GM12878 (cell line): ENCODE measurements at regions not wholly inside any gene's neighbourhood (a gene's known extent, or its start where the extent isn't known, plus 50 kb on each side); places are given as distances from the start of the nearest gene placed in this dataset.

ENCODE experiments used
- ATAC-seq: fragments of 200-7000 bp; cut with Tn5 transposase; 3 replicates; pipeline ENCODE4 v1.9.1; 2020; ENCODE audit warnings: mild to moderate bottlenecking, moderate library complexity
- BruUV-seq: library from RNA; stranded (reverse); fragments of 400-500 nt; replicated peaks from 2 replicates; lab custom pipeline; 2021; lab: Mats Ljungman, UMichigan
- CTCF ChIA-PET: fragments of 300-600 bp; sonication (Branson Sonifier 250); formaldehyde crosslinking; extraction: SDS; loops from one replicate; lab custom pipeline; 2021; ENCODE audit warnings: inconsistent platforms; lab: Yijun Ruan, JAX
- POLR2A ChIA-PET: fragments of 350-600 bp; formaldehyde crosslinking; extraction: SDS; loops from one replicate; lab custom pipeline; 2021; ENCODE audit warnings: inconsistent platforms; lab: Charles Lee
- RAD21 ChIA-PET: fragments of 300-600 bp; sonication (Branson Sonifier 250); formaldehyde crosslinking; loops from one replicate; lab custom pipeline; 2023; ENCODE audit warnings: antibody characterized with exemption; ENCODE audit not compliant: unreplicated experiment; lab: Charles Lee
- SMC1A ChIA-PET: fragments of 300-600 bp; sonication (Branson Sonifier 250); formaldehyde crosslinking; loops from one replicate; lab custom pipeline; 2023; ENCODE audit not compliant: unreplicated experiment, uncharacterized antibody; lab: Charles Lee
- DNase-seq: peaks from one replicate; pipeline ENCODE4 v3.0.0-alpha.2; 2011; ENCODE audit warnings: low read depth, low spot score
- FAIRE-seq: peaks from 3 replicates; lab custom pipeline; 2011; peaks lifted over from hg19 to GRCh38; lab: Jason Lieb, UNC
- H2AFZ ChIP-seq: 2 replicates; pipeline ENCODE4 v1.6.0; 2011; ENCODE audit warnings: low read depth, low read length, control low read depth; ENCODE audit not compliant: control insufficient read depth
- H3K27ac ChIP-seq: 2 replicates; pipeline ENCODE4 v1.5.1; 2011; ENCODE audit warnings: control low read depth; ENCODE audit not compliant: control insufficient read depth, insufficient read depth
- H3K27me3 ChIP-seq, 2 experiments: replicated peaks in 1 of 2; 2 replicates each; pipeline versions ENCODE4 v1.6.0 to v1.6.1; 2011; ENCODE audit warnings: low read length in 1 of 2; ENCODE audit not compliant: control insufficient read depth in 2 of 2, insufficient read depth in 2 of 2
- H3K36me3 ChIP-seq, 2 experiments: 2 replicates each; pipeline ENCODE4 v1.5.1; 2011; ENCODE audit warnings: low read length in 1 of 2; ENCODE audit not compliant: control insufficient read depth in 2 of 2, insufficient read depth in 2 of 2
- H3K4me1 ChIP-seq: 2 replicates; pipeline ENCODE4 v1.6.1; 2011; ENCODE audit warnings: mild to moderate bottlenecking, low read length, moderate library complexity, mixed read lengths; ENCODE audit not compliant: control insufficient read depth, insufficient read depth
- H3K4me2 ChIP-seq: 2 replicates; pipeline ENCODE4 v1.6.0; 2011; ENCODE audit warnings: control low read depth; ENCODE audit not compliant: control insufficient read depth, insufficient read depth
- H3K4me3 ChIP-seq: fragments of 200-600 bp; sonication (generic); 2 replicates; pipeline ENCODE4 v1.5.1; 2016
- H3K79me2 ChIP-seq: 2 replicates; pipeline ENCODE4 v1.6.0; 2011; ENCODE audit warnings: low read length; ENCODE audit not compliant: control insufficient read depth, insufficient read depth
- H3K9ac ChIP-seq: 2 replicates; pipeline ENCODE4 v1.8.0; 2011; ENCODE audit warnings: low read length, control low read depth, mixed read lengths; ENCODE audit not compliant: control insufficient read depth, insufficient read depth
- H3K9me3 ChIP-seq: replicated peaks from 3 replicates; pipeline ENCODE4 v1.5.1; 2011; ENCODE audit warnings: mild to moderate bottlenecking, low read length; ENCODE audit not compliant: control insufficient read depth, insufficient read depth
- H4K20me1 ChIP-seq: 2 replicates; pipeline ENCODE4 v1.6.0; 2011; ENCODE audit not compliant: control insufficient read depth, insufficient read depth
- MTA2 ChIP-seq: fragments of 450-650 bp; IDR thresholded peaks from 2 replicates; pipeline ENCODE4 v1.6.1; 2016; ENCODE audit warnings: low read depth, mild to moderate bottlenecking, moderate library complexity
- MYC ChIP-seq: IDR thresholded peaks from 2 replicates; pipeline ENCODE4 v1.6.1; 2011; ENCODE audit warnings: mild to moderate bottlenecking, low read length, moderate library complexity, inconsistent platforms; ENCODE audit not compliant: insufficient read depth, insufficient replicate concordance, insufficient read length, severe bottlenecking
- POLR2AphosphoS5 ChIP-seq: IDR thresholded peaks from 2 replicates; pipeline ENCODE4 v1.6.1; 2011; ENCODE audit warnings: mild to moderate bottlenecking, low read length, inconsistent platforms
- RAD51 ChIP-seq: fragments of 450-650 bp; IDR thresholded peaks from 2 replicates; pipeline ENCODE4 v1.6.1; 2016; ENCODE audit warnings: moderate library complexity, mild to moderate bottlenecking, inconsistent platforms
- RCOR1 ChIP-seq: conservative IDR thresholded peaks from 2 replicates; pipeline ENCODE4 v1.6.1; 2012; ENCODE audit warnings: low read depth, low read length, improper control_type of control experiment
- RELA ChIP-seq: fragments of 450-650 bp; IDR thresholded peaks from 2 replicates; pipeline ENCODE4 v1.8.0; 2014; ENCODE audit warnings: borderline replicate concordance; ENCODE audit not compliant: partially characterized antibody
- RUNX3 ChIP-seq: IDR thresholded peaks from 2 replicates; pipeline ENCODE4 v1.6.1; 2012; ENCODE audit warnings: low read length, inconsistent platforms
- SMC3 ChIP-seq: IDR thresholded peaks from 2 replicates; pipeline ENCODE4 v1.6.1; 2011; ENCODE audit warnings: low read length, improper control_type of control experiment, borderline replicate concordance
- SREBF2 ChIP-seq: IDR thresholded peaks from 2 replicates; pipeline ENCODE4 v1.6.1; 2012; ENCODE audit warnings: mild to moderate bottlenecking, low read length
- SUZ12 ChIP-seq: fragments of 200-600 bp; sonication (generic); IDR thresholded peaks from one replicate; pipeline ENCODE4 v1.6.1; 2018; ENCODE audit warnings: antibody characterized with exemption, mild to moderate bottlenecking; ENCODE audit not compliant: unreplicated experiment
- TAF1 ChIP-seq: IDR thresholded peaks from 2 replicates; pipeline ENCODE4 v1.6.1; 2011; ENCODE audit warnings: mild to moderate bottlenecking, low read depth, low read length, borderline replicate concordance
- TCF7 ChIP-seq: IDR thresholded peaks from 2 replicates; pipeline ENCODE4 v1.6.1; 2014; ENCODE audit warnings: antibody characterized with exemption, borderline replicate concordance
- YBX1 ChIP-seq: fragments of 450-650 bp; IDR thresholded peaks from 2 replicates; pipeline ENCODE4 v1.6.1; 2016; ENCODE audit warnings: antibody characterized with exemption
- ZNF217 ChIP-seq: fragments of 450-650 bp; IDR thresholded peaks from 2 replicates; pipeline ENCODE4 v1.6.1; 2017; ENCODE audit warnings: antibody characterized with exemption, mild to moderate bottlenecking
- WGBS: methylation state at CpG from one replicate; pipeline ENCODE4 v1.1.6; 2016; ENCODE audit warnings: low lambda C conversion rate; ENCODE audit not compliant: insufficient replicate concordance, insufficient coverage; ENCODE audit errors: missing lambda C conversion rate; 5-methylcytosine and 5-hydroxymethylcytosine counted together
- in situ Hi-C: fragments of 300-500 bp; cut with MboI; formaldehyde crosslinking; loops from 9 replicates; pipeline ENCODE4 v1.14.3; 2018; ENCODE audit warnings: mixed read lengths
- intact Hi-C: fragments of 100-400 bp; cut with micrococcal nuclease; formaldehyde crosslinking; loops from one replicate; pipeline ENCODE4 v1.14.2; 2022; ENCODE audit not compliant: unreplicated experiment
- TF ChIP-seq, protein P1 (sequence below): fragments of 450-650 bp; conservative IDR thresholded peaks from 2 replicates; pipeline ENCODE4 v1.6.1; 2017; ENCODE audit warnings: mild to moderate bottlenecking, moderate library complexity
- TF ChIP-seq, protein P2 (sequence below): IDR thresholded peaks from 2 replicates; pipeline ENCODE4 v1.6.1; 2012; ENCODE audit warnings: low read length, inconsistent platforms
- TF ChIP-seq, protein P3 (sequence below): IDR thresholded peaks from 2 replicates; pipeline ENCODE4 v1.6.1; 2011; ENCODE audit warnings: borderline replicate concordance, low read depth, mild to moderate bottlenecking, moderate library complexity, low read length; ENCODE audit not compliant: insufficient read depth, poor library complexity, severe bottlenecking
- TF ChIP-seq, protein P4 (sequence below): fragments of 450-650 bp; IDR thresholded peaks from 2 replicates; pipeline ENCODE4 v1.6.1; 2014; ENCODE audit warnings: mild to moderate bottlenecking

DNA sequence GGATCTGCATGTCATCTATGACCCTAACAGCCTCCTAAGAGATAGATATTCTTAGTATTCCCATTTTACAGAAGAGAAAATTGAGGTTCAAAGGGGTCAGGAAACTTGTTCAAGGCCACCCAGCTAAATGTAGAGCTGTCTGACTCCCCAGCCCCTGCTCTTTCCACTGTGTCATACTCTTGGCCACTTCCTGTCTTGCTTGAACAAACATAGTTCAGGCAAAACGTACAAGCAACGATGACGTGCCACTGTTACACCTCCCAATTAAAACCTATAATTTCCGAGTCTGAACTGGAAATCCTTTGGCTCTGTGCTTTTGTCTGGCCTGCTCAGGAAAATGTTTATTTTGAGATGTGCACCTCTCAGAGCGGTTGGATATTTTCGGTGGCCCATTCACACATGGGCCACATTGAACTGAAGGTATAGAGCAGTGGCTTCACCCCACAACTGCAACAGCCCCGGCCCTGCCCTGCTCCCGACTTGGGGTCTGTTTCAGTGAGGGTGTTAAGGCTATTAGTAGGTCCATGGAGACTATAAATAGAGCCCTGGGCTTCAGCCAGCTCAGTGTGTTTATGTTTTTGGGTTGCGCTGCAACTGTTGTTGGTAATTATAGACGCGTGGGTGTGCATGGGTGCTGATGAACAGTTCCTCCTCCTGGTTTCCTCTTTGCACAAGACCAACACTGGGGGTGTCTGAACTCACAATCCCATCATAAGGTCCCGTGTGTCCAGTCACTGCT lies 172.3 kb upstream of the ADO start:
- ATAC-seq (peak; percentile 85), FAIRE-seq (peak; percentile 92)
- POLR2A ChIA-PET, result interaction anchor here (0.6 to 4.3 kb wide), 7 partner anchors 8 to 185 kb away, joined by 3 to 24 read pairs (median 5); partner anchors contain the start of gene EGR2
- TF ChIP-seq, protein P1, sequence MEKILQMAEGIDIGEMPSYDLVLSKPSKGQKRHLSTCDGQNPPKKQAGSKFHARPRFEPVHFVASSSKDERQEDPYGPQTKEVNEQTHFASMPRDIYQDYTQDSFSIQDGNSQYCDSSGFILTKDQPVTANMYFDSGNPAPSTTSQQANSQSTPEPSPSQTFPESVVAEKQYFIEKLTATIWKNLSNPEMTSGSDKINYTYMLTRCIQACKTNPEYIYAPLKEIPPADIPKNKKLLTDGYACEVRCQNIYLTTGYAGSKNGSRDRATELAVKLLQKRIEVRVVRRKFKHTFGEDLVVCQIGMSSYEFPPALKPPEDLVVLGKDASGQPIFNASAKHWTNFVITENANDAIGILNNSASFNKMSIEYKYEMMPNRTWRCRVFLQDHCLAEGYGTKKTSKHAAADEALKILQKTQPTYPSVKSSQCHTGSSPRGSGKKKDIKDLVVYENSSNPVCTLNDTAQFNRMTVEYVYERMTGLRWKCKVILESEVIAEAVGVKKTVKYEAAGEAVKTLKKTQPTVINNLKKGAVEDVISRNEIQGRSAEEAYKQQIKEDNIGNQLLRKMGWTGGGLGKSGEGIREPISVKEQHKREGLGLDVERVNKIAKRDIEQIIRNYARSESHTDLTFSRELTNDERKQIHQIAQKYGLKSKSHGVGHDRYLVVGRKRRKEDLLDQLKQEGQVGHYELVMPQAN, result peak; percentile 77
- no peak for TF ChIP-seq SREBF2
- TF ChIP-seq, protein P2, sequence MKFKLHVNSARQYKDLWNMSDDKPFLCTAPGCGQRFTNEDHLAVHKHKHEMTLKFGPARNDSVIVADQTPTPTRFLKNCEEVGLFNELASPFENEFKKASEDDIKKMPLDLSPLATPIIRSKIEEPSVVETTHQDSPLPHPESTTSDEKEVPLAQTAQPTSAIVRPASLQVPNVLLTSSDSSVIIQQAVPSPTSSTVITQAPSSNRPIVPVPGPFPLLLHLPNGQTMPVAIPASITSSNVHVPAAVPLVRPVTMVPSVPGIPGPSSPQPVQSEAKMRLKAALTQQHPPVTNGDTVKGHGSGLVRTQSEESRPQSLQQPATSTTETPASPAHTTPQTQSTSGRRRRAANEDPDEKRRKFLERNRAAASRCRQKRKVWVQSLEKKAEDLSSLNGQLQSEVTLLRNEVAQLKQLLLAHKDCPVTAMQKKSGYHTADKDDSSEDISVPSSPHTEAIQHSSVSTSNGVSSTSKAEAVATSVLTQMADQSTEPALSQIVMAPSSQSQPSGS, result peak; percentile 91
- TF ChIP-seq, protein P3, sequence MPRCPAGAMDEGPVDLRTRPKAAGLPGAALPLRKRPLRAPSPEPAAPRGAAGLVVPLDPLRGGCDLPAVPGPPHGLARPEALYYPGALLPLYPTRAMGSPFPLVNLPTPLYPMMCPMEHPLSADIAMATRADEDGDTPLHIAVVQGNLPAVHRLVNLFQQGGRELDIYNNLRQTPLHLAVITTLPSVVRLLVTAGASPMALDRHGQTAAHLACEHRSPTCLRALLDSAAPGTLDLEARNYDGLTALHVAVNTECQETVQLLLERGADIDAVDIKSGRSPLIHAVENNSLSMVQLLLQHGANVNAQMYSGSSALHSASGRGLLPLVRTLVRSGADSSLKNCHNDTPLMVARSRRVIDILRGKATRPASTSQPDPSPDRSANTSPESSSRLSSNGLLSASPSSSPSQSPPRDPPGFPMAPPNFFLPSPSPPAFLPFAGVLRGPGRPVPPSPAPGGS, result no peak
- TF ChIP-seq POLR2AphosphoS5, result no peak
- peak; percentile 13 for TF ChIP-seq RAD51
- TF ChIP-seq RCOR1, result peak; percentile 80
- TF ChIP-seq, protein P4, sequence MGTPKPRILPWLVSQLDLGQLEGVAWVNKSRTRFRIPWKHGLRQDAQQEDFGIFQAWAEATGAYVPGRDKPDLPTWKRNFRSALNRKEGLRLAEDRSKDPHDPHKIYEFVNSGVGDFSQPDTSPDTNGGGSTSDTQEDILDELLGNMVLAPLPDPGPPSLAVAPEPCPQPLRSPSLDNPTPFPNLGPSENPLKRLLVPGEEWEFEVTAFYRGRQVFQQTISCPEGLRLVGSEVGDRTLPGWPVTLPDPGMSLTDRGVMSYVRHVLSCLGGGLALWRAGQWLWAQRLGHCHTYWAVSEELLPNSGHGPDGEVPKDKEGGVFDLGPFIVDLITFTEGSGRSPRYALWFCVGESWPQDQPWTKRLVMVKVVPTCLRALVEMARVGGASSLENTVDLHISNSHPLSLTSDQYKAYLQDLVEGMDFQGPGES, result no peak
- TF ChIP-seq SMC3, result peak; percentile 34; the same call in 1 of the 2 replicates
- no peak for TF ChIP-seq YBX1
- peak; percentile 83 for TF ChIP-seq RELA
- no peak for TF ChIP-seq TAF1
- TF ChIP-seq TCF7, result 0 out of 2 replicates have a peak, but pooled peaks have one; percentile 49
- TF ChIP-seq MTA2, result peak; percentile 95
- no peak for TF ChIP-seq MYC
- TF ChIP-seq SUZ12, result no peak
- peak; percentile 78 for TF ChIP-seq RUNX3
- TF ChIP-seq ZNF217, result peak; percentile 99

More for the DNA sequence above, 172.3 kb upstream of the ADO start:
- H3K27me3 ChIP-seq, result no peaks in the 10 kb centered on the region
- DNase-seq, result peak; percentile 80
- peaks cover 56% of the 10 kb centered on the region for H3K4me1 ChIP-seq
- H3K79me2 ChIP-seq, result no peaks in the 10 kb centered on the region
- peak overlapping the region; percentile 71 for H3K27ac ChIP-seq
- RAD21 ChIA-PET, result interaction anchor here (0.6 to 6.1 kb wide), 18 partner anchors 8 to 185 kb away, joined by 3 to 64 read pairs (median 8); partner anchors contain the start of gene EGR2
- no TSS peak for BruUV-seq
- SMC1A ChIA-PET, result interaction anchor here (0.6 to 12.0 kb wide), 22 partner anchors 8 to 276 kb away, joined by 3 to 329 read pairs (median 6); partner anchors contain the start of genes ADO and EGR2
- in situ Hi-C loops (no loop called here), intact Hi-C loops (loop anchor here (1.0 to 2.0 kb wide), 3 partner anchors 13 to 179 kb away; no protein-coding TSS in a partner anchor)
- H3K9me3 ChIP-seq, result no peaks in the 10 kb centered on the region; the same call in 2 of the 3 replicates
- H2AFZ ChIP-seq, result peak overlapping the region; percentile 44; the same call in 1 of the 2 replicates
- H3K9ac ChIP-seq, result peak overlapping the region; percentile 48
- H4K20me1 ChIP-seq, result no peaks in the 10 kb centered on the region
- CTCF ChIA-PET, result interaction anchor here (1.1 to 5.4 kb wide), 6 partner anchors 13 to 101 kb away, joined by 4 to 22 read pairs (median 10); no protein-coding TSS in a partner anchor
- H3K4me3 ChIP-seq, result 0 out of 2 replicates have a peak overlapping the region, but pooled peaks have one; percentile 1
- H3K4me2 ChIP-seq, result peak overlapping the region; percentile 73
- 1% methylated on average over 12 of the region's 12 CpGs for WGBS
- no peaks in the 10 kb centered on the region for H3K36me3 ChIP-seq
